Activated T-helper 9 cell treated with anti-CD3 and anti-CD28 coated beads, Interleukin-2, amount 50 U/mL, for 16 hours (primary cell): ENCODE measurements at regions not wholly inside any gene's neighbourhood (a gene's known extent, or its start where the extent isn't known, plus 50 kb on each side); places are given as distances from the start of the nearest gene placed in this dataset.

Experiments used
- DNase-seq: peaks from one replicate; pipeline ENCODE4 v3.0.0-alpha.2; 2020; ENCODE audit warnings: low read depth

DNA sequence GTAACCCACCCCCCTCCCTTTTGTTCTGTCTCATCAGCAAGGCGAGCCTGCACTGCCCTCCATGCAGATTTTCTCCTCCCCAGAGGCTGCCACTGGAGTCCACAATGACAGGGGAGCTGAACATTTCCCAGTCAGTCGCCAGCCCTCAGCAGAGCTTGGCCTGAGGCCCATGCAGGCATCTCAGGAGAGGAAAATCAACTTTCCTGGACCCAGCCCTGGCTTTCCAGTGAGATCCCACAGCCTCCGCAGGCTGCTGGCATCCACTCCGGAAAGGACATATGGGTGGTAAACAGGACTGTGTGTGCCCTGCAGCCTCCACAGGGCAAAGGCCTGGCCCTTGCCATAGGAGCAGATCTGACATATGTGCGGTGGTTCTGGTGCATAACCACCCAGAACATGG lies 253.8 kb downstream of the TNS1 start:
- no peak for DNase-seq

DNA sequence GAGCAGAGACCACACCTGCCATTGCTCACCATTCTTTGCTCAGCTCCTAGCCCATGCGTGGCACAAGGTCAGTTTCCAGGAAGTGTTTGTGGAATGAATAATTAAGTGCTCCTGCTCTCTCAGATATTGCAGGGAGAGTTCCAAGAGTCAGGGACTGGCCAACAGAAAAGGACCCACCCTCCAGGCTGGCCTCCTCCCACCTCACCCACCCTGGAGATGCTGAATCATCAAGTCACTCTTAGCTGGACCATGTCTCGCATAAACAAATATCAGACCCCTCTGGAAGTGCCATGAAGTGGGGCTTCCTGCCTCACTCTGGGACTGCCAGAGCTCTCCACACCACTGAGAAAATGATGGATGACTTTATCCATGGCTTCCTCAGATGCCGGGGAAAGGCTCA lies 256.0 kb downstream of the TNS1 start:
- no peak for DNase-seq

GRCh38 chr2:217743966-217744761 lies 258.6 kb downstream of the TNS1 start:
- DNase-seq: no peak

DNA sequence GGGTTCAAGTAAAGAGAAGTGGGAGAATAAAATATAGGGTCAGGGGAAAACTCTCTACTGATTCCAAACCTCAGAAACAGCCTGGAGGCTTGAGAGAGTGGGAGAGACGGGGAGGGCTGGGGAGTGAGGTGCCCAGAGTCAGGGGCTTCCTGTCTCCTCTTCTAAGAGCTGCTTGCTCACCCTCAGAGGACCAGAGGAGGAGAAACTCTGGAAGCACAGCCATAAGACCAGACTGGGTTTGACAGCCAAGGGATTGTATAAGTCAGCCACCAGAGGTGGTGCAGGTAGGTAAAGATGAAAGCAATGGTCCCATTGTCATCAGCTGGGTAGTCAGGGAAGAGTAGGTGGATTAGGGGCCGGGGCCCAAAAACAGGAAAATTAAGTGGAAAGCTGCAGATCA lies 259.4 kb downstream of the TNS1 start:
- DNase-seq: no peak

DNA sequence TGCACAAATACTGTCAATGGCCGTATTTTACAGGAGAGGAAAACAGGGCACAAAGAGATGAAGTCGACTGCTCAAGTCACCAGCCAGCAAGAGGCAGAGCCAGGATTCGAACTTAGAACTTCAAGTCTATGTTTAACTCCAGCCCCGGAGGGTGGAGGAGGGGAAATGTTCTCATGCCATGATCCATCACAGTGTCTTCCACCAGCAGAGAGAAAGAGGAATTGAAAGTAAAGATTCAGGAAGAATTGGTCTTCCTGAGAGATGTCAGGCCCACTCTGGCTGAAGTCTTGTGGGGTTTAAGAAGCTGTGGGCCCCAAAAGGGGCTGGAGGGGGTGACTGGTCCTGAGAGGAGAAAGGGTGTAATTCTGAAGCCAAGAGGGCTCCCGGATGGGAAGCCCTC lies 260.0 kb downstream of the TNS1 start:
- DNase-seq: no peak

GRCh38 chr2:217742276-217742675 lies 260.5 kb downstream of the TNS1 start:
- DNase-seq: no peak

- DNase-seq: no peak
Observed at GRCh38 chr2:217741381-217741955, 261.3 kb downstream of the TNS1 start.

GRCh38 chr2:217740756-217741155 lies 262.0 kb downstream of the TNS1 start:
- no peak for DNase-seq

GRCh38 chr2:217740178-217740577 lies 262.6 kb downstream of the TNS1 start:
- DNase-seq: no peak

GRCh38 chr2:217739741-217740140 lies 263.1 kb downstream of the TNS1 start:
- DNase-seq: no peak

DNA sequence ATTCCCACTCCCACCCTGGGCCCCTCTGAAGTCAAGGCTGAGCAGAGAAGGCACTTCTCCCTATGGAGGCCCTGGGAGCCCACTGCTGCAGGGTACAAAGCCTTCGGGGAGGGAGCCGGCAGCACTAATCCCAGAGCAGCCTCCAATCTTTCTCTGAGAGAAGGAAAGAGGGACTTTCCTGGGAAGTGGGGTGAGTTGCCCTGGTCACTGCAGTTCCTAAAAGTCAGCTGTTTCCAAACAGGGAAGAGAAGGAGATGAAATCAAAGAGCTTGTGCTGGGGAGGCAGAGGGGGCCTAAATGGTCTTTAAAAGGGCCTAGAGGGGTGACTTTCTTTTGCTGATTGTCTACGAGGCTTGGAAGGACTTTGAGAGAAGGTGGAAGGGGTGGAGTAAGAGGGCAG lies 264.7 kb downstream of the TNS1 start:
- no peak for DNase-seq

- no peak for DNase-seq
Observed at GRCh38 chr2:217736776-217737550, 265.8 kb downstream of the TNS1 start.

DNA sequence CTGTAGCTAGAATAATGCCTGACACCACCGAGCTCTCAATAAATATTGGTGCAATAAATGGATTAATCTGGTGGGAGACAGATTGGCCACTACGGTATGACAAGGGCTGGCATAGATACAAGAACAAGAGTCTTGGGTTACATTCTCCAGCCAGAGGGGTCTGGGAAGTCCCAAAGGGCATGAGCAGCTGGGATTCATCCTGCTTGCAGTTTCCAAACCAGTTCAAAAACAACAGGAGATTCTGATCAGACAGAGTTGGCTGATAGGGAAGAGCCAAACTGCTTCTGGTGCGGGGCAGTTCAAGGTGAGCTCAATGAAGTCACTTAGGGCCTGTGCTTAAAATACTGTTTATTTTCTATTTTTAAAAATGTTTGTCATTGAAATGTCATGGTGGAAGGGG lies 266.9 kb downstream of the TNS1 start:
- DNase-seq: no peak

GRCh38 chr2:217735034-217735433 lies 267.8 kb downstream of the TNS1 start:
- DNase-seq: no peak

- DNase-seq: no peak
Observed at GRCh38 chr2:217733461-217733860, 269.3 kb downstream of the TNS1 start.

- DNase-seq: no peak
Observed at GRCh38 chr2:217732992-217733391, 269.8 kb downstream of the TNS1 start.

DNA sequence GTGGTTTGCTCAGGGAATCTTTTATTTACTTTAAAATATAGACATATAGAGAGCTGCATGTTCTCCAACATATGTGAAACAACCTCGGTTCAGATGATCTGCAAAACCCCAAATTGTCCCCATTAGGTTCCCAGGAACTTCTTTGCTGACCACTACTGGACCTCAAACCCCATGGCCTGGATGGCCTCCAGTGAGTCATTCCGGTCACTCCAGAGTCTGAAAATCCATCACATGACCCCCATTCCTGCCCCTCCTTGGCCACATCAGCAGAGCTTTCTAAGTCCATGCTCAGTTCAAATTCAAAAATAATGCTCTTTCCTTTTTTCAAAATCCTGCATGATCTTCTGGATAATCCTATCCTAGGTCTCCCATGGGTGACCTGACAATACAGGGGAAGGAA lies 271.0 kb downstream of the TNS1 start:
- no peak for DNase-seq

DNA sequence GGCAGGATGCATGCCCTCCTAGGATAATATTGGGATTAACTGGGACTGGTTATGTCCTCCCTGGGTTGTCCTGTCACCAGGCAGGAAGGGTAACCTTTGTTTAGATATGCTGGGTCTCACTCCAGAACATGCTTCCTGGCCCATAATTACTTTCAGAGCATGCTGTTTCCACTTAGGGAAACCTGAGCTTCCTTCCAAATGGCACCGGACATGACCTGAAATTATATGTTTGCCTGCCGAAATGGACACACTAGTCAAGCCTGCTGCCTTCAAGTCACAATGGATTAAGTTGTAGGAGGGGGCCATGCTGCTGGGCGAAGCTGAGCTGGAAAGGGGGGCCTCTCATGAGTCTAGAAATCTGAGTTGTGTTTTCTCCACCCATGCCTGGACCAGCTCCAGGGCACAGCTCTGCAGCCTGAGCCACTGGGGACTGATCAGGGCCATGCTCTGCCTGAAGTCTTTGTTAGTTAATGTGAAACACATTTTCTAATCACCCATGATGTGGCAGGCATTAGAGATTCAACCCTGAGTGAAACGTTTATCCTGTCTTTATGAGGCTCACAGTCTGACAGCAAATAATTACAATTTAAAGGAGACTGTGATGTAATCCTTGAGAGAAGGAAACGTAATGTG lies 273.3 kb downstream of the TNS1 start:
- DNase-seq: no peak

DNA sequence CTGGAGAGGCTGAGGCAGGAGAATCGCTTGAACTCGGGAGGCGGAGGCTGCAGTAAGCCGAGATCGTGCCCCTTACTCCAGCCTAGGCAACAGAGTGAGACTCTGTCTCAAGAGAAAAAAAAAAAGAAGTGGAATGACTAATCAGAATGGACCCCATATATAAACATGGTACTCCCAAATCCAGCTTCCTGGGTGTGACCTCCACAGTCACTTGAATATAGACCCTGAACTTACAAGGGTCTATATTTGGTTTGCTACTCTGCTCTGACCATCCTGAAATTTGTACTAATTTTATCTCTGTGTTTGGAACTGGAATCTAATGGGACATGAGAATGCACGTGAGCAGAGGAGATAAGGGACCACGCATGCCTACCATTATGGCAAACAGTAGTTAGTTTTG lies 275.0 kb downstream of the TNS1 start:
- DNase-seq: no peak

GRCh38 chr2:217725409-217725808 lies 277.4 kb downstream of the TNS1 start:
- DNase-seq: no peak

DNA sequence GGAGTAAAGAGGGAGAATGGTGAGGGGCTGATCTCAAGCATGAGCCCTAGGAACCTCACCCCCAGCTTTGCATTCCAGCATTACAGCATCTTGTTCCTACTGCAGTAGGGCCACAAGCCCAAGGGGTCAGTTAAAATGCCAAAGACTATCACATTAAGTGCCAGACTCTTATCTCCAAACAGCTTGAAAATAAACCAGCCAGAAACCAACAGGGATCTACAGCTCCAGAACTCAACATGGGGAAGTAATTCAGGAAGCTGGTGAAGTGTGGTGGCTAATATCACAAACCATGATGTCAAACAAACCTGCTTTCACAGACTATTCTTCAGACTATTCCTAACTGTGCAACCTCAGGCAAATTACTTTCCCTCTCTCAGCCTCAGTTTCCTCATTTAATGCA lies 278.3 kb downstream of the TNS1 start:
- DNase-seq: no peak

- no peak for DNase-seq
Observed at GRCh38 chr2:217723981-217724380, 278.8 kb downstream of the TNS1 start.
